ENCODE measurements at regions not wholly inside any gene's neighbourhood (a gene's known extent, or its start where the extent isn't known, plus 50 kb on each side); places are given as distances from the start of the nearest gene placed in this dataset.

DNA sequence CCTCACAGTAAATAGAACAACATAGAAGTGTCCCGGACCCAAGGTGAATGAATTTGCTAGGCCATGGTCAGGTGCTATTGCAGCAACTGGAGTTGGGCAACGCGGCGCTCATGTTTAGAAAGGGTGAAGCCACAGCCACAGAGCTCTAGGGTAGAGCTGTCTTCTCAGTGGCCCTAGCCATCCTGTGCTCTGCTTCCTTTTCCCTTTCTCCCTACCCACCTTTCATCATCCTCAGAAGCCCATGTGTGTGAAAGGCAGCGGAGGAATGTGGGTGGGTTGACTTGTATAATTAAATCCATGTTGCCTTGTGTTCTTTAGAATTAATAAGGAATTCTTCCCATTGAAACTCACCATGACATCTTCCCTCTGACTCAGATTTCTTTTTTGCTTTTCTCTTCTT is 336.7 kb downstream of the OSR1 start (continued):
- TF ChIP-seq ATF3 (CRISPR knock-in tag; IDR thresholded peaks at IDR 0.05) (no peak), GABPB1 (CRISPR knock-in tag; IDR thresholded peaks at IDR 0.05) (no peak), ZMYM3 (CRISPR knock-in tag; IDR thresholded peaks at IDR 0.05) (no peak), RARG (CRISPR knock-in tag; IDR thresholded peaks at IDR 0.05; ENCODE audit: low read depth) (no peak), SRY (CRISPR knock-in tag; IDR thresholded peaks at IDR 0.05) (no peak), AGO2 (optimal IDR thresholded peaks at IDR 0.05; ENCODE audit: low read depth, low read length) (no peak), PHF21A (CRISPR knock-in tag; IDR thresholded peaks at IDR 0.05) (no peak), GATAD1 (CRISPR knock-in tag; IDR thresholded peaks at IDR 0.05) (no peak), ZNF761 (CRISPR knock-in tag; conservative IDR thresholded peaks at IDR 0.05) (no peak), ZFP62 (CRISPR knock-in tag; IDR thresholded peaks at IDR 0.05) (no peak), ZBTB7A (CRISPR knock-in tag; IDR thresholded peaks at IDR 0.05) (no peak), THAP11 (CRISPR knock-in tag; IDR thresholded peaks at IDR 0.05) (peak; percentile 40; the same call in 1 of the 2 replicates), ZNF543 (CRISPR knock-in tag; IDR thresholded peaks at IDR 0.05) (no peak), SOX5 (CRISPR knock-in tag; IDR thresholded peaks at IDR 0.05; ENCODE audit: borderline replicate concordance) (no peak), GZF1 (CRISPR knock-in tag; IDR thresholded peaks at IDR 0.05) (no peak), SKI (IDR thresholded peaks at IDR 0.05; ENCODE audit: partially characterized antibody) (no peak), ARID5B (CRISPR knock-in tag; IDR thresholded peaks at IDR 0.05) (peak; percentile 36; the same call in 1 of the 2 replicates), ZNF24 (IDR thresholded peaks at IDR 0.05) (no peak), XRCC5 (optimal IDR thresholded peaks at IDR 0.05; ENCODE audit: low read length) (peak; percentile 17), ZNF768 (CRISPR knock-in tag; IDR thresholded peaks at IDR 0.05) (no peak), TAF15 (IDR thresholded peaks at IDR 0.05; ENCODE audit: low read depth, low read length, poor library complexity, severe bottlenecking) (no peak), ZBTB8A (CRISPR knock-in tag; IDR thresholded peaks at IDR 0.05; ENCODE audit: borderline replicate concordance, low read depth) (no peak), ZNF234 (CRISPR knock-in tag; conservative IDR thresholded peaks at IDR 0.05) (no peak), TGIF2 (CRISPR knock-in tag; IDR thresholded peaks at IDR 0.05) (no peak), NCOA1 (CRISPR knock-in tag; IDR thresholded peaks at IDR 0.05) (no peak), ZNF296 (CRISPR knock-in tag; conservative IDR thresholded peaks at IDR 0.05) (no peak), ZBTB3 (CRISPR knock-in tag; IDR thresholded peaks at IDR 0.05; ENCODE audit: borderline replicate concordance, low read depth) (no peak), IRF2 (CRISPR knock-in tag; IDR thresholded peaks at IDR 0.05) (no peak), SUZ12 (IDR thresholded peaks at IDR 0.05; ENCODE audit: low read depth, low read length) (no peak)
- TF ChIP-seq, protein P1, sequence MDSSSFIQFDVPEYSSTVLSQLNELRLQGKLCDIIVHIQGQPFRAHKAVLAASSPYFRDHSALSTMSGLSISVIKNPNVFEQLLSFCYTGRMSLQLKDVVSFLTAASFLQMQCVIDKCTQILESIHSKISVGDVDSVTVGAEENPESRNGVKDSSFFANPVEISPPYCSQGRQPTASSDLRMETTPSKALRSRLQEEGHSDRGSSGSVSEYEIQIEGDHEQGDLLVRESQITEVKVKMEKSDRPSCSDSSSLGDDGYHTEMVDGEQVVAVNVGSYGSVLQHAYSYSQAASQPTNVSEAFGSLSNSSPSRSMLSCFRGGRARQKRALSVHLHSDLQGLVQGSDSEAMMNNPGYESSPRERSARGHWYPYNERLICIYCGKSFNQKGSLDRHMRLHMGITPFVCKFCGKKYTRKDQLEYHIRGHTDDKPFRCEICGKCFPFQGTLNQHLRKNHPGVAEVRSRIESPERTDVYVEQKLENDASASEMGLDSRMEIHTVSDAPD (CRISPR knock-in tag; IDR thresholded peaks at IDR 0.05): no peak
